RWPE1 (cell line): ENCODE measurements at regions not wholly inside any gene's neighbourhood (a gene's known extent, or its start where the extent isn't known, plus 50 kb on each side); places are given as distances from the start of the nearest gene placed in this dataset.
"Not testable (repeated sequence)": the region's sequence is repeated elsewhere in the genome, so short reads cannot be mapped to it uniquely, and the experiment has no call there.

ENCODE experiments used
- CTCF ChIA-PET: fragments of 350-600 bp; sonication (Branson Sonifier 250); formaldehyde crosslinking; extraction: SDS; loops from one replicate; lab custom pipeline; 2021; lab: Yijun Ruan, JAX
- POLR2A ChIA-PET: fragments of 400-600 bp; formaldehyde crosslinking; extraction: SDS; loops from one replicate; lab custom pipeline; 2020; ENCODE audit warnings: antibody characterized with exemption; ENCODE audit not compliant: low non-redundant PET; lab: Yijun Ruan, JAX
- DNase-seq: peaks from one replicate; pipeline ENCODE4 v3.0.0; 2012; ENCODE audit warnings: low spot score
- H3K27ac ChIP-seq: fragments of 450-650 bp; 2 replicates; pipeline ENCODE4 v1.5.1; 2017
- TF ChIP-seq, protein P1 (sequence below): fragments of 450-650 bp; conservative IDR thresholded peaks from 2 replicates; pipeline ENCODE4 v1.5.1; 2017; ENCODE audit warnings: low read depth, mild to moderate bottlenecking

DNA sequence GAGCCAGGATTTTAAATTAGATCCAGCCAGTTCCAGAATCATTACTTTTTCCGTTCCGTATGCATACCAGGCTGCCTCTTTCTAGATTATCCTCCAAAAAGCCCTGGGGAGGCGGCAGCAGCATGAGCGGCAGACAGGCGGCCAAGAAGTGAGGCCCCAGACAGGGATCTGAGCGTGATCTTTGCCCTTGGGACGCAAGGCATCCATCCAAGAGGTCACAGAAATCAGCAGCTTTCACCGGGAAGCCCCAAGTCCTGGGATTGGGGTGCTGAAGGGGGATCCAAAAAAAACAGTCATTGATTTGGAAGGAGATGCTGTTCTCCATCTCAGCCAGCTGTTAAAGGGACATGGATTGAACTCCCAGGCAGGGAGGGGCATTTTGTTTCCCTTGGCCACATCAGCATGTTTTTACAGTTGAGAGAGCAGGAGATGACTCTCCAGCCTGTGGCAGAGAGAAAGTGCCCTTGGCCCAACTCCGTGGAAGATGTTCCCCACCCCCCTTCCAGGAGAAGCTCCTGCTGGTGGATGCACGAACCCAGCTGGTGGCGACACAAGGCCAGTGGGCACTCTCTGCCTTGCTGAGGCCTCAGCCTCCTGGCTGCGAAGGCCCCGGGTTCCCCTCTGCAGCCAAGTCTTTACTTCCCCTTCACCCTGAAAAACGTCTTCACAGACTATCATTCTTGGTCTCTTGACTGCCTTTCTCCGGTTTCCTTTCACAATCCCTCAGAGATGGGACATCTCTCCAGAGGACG lies 265.6 kb downstream of the ANAPC1 start:
- DNase-seq = no peak
- ChIA-PET POLR2A (no interaction called here), CTCF (interaction anchor here (0.6 to 1.8 kb wide), 2 partner anchors 80 to 85 kb away, joined by 4 read pairs; no protein-coding TSS in a partner anchor)
- TF ChIP-seq, protein P1, sequence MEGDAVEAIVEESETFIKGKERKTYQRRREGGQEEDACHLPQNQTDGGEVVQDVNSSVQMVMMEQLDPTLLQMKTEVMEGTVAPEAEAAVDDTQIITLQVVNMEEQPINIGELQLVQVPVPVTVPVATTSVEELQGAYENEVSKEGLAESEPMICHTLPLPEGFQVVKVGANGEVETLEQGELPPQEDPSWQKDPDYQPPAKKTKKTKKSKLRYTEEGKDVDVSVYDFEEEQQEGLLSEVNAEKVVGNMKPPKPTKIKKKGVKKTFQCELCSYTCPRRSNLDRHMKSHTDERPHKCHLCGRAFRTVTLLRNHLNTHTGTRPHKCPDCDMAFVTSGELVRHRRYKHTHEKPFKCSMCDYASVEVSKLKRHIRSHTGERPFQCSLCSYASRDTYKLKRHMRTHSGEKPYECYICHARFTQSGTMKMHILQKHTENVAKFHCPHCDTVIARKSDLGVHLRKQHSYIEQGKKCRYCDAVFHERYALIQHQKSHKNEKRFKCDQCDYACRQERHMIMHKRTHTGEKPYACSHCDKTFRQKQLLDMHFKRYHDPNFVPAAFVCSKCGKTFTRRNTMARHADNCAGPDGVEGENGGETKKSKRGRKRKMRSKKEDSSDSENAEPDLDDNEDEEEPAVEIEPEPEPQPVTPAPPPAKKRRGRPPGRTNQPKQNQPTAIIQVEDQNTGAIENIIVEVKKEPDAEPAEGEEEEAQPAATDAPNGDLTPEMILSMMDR = no peak
- H3K27ac ChIP-seq = peak overlapping the region; percentile 71

DNA sequence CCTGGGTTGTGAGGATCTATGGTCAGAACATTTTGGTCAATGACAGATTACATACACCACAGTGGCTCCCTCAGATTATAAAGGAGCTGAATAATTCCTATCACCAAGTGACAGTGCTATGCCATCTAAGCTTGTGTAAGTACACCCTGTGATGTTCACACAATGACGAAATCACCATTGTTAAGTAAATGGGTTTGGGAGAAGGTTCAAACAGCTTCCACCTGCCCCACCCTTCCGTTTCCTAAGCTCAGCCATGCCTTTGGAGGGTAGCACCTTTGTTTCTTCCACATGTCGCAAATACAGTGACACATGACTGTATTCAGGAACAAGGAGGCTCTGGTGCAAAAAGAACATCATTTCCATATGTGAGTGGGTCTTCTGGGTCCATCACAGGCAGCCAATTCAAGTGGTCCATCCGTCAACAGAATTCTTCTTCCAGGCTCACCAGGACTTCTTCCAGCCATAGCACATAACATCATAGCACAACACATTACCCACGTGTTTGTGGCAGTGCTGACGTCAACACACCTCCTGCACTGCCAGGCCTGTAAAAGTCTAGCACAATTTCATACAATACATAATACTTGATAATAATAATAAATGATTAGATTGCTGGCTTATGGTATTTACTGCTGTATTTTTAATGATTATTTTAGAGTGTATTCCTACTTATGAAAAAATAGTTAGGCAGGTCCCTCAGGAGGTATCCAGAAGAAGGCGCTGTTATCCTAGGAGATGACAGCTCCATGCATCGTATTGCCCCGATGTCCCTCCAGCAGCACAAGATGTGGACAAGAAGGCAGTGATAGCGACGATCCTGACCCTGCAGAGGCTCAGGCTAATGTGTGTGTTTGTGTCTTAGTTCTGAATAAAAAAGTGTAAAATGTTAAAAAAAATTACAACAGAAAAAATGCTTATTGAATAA lies 264.8 kb downstream of the ANAPC1 start:
- TF ChIP-seq, protein P1 = no peak
- H3K27ac ChIP-seq = no peak overlapping the region; the same call in 1 of the 2 replicates
- ChIA-PET POLR2A (no interaction called here), CTCF (interaction anchor here (0.5 to 1.8 kb wide), 3 partner anchors 13 to 84 kb away, joined by 3 to 4 read pairs (median 4); no protein-coding TSS in a partner anchor)
- DNase-seq = no peak

DNA sequence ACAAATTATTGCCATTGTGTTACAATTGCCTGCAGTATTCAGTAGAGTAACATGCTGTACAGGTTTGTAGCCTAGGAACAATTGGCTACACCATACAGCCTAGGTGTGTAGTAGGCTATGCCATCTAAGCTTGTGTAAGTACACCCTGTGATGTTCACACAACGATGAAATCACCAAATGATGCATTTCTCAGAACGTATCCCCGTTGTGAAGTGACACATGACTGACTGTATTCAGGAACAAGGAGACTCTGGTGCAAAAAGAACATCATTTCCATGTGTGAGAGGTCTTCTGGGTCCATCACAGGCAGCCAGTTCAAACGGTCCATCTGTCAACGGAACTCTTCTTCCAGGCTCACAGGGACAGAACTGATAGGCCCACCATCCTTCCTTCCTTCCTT lies 263.7 kb downstream of the ANAPC1 start:
- no peak for DNase-seq
- ChIA-PET CTCF (no interaction called here), POLR2A (no interaction called here)
- TF ChIP-seq, protein P1 = no peak
- no peak overlapping the region for H3K27ac ChIP-seq

DNA sequence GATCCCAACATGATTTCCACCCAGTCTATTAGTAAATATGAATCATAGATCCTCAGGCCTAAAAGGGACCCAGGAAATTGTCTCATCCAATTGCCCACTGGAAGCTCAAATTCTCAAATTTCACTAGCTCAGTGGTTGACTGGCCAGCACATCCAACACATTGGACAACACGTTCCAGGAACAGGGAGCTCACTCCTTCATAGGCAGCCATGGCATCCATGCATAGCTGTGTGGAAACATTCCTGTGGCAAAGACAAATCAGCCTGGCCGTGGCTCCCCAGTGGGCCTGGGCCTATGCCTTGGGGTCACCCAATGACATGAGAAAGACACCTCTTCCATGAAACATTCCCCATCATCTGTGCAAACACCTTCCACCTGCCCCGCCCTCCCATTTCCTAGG lies 261.1 kb downstream of the ANAPC1 start:
- ChIA-PET CTCF (no interaction called here), POLR2A (no interaction called here)
- no peak for DNase-seq
- TF ChIP-seq, protein P1 = no peak
- H3K27ac ChIP-seq = peak overlapping the region; percentile 60

DNA sequence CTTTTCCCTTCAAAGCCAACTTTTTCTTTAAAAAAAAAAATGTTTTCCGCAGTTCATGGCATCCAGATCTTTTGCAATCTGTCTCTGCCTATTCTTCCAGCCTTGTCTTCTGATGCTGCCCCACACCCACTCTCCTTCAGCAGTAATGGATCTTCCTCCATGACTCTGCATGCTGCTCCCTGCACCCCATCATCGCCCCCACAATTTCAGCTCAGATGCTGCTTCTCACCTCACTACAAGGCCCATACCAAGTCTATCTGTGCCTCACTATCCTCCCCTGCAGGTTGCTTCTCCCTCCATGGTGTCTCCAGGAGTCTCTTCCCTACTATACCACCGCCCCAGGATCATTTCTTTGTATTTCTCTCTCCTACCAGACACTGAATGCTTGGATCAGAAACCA lies 260.6 kb downstream of the ANAPC1 start:
- no peak for DNase-seq
- ChIA-PET POLR2A (no interaction called here), CTCF (no interaction called here)
- TF ChIP-seq, protein P1 = no peak
- H3K27ac ChIP-seq = peak overlapping the region; percentile 60

DNA sequence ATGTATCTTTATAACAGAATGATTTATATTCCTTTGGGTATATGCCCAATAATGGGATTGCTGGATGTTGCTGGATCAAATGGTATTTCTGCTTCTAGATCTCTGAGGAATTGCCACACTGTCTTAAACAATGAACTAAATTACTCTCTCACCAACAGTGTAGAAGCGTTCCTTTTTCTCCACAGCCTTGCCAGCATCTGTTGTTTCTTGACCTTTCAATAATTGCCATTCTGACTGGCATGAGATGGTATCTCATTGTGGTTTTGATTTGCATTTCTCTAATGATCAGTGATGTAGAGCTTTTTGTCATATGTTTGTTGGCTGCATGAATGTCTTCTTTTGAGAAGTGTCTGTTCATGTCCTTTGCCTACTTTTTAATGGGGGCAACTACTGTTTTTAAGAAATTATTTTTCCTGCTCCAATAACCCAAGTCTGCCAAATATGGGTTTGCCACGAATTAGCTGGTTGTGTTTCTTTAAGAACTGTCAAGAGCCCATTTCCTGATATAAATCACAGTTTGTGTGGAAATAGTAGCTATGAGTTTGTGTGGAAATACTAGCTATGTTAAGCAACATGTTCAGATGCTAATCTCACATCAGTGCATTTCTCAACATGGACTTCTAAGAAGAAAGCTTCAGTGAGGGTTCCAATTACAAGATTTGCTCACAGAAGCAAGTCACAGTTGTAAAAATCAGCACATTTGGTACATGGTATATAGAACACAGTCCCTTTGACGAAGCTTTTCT lies 259.4 kb downstream of the ANAPC1 start:
- POLR2A ChIA-PET = no interaction called here
- TF ChIP-seq, protein P1 = no peak
- peak; percentile 39 for DNase-seq
- H3K27ac ChIP-seq = peak overlapping the region; percentile 89
- CTCF ChIA-PET = no interaction called here

DNA sequence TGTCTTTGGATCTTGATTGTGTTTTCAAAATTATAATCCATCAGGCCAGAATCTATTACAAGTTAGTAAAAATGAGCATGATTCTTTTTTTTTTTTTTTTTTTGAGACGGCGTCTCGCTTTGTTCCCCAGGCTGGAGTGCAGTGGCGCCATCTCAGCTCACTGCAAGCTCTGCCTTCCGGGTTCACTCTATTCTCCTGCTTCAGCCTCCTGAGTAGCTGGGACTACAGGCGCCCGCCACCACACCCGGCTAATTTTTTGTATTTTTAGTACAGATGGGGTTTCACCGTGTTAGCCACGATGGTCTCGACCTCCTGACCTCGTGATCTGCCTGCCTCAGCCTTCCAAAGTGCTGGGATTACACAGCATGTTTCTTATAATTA lies 258.8 kb downstream of the ANAPC1 start:
- POLR2A ChIA-PET, CTCF ChIA-PET, DNase-seq: not testable (repeated sequence)
- H3K27ac ChIP-seq = peak overlapping the region; percentile 89
